ENCODE measurements at regions not wholly inside any gene's neighbourhood (a gene's known extent, or its start where the extent isn't known, plus 50 kb on each side); places are given as distances from the start of the nearest gene placed in this dataset.

GRCh38 chr1:199742547-199742946 is 285.0 kb upstream of the NR5A2 start:
- H3K9me3 ChIP-seq (ENCODE audit: control insufficient read depth, low read length): no peaks in the 10 kb centered on the region
- H3K4me1 ChIP-seq (ENCODE audit: control insufficient read depth, insufficient read depth, low read length): no peaks in the 10 kb centered on the region
- no peaks in the 10 kb centered on the region for H3K27me3 ChIP-seq (ENCODE audit: control insufficient read depth, insufficient read depth, low read length, poor library complexity, severe bottlenecking)
- 89% methylated on average over 2 of the region's 2 CpGs for WGBS, 2 experiments
- no peak overlapping the region for H3K27ac ChIP-seq (ENCODE audit: insufficient read depth, low read depth, low read length, poor library complexity, severe bottlenecking)
- H3K4me3 ChIP-seq (ENCODE audit: insufficient read depth, low read depth, low read length): no peak overlapping the region
- no peaks in the 10 kb centered on the region for H3K36me3 ChIP-seq (ENCODE audit: control insufficient read depth, insufficient read depth, low read length)

- Histone ChIP-seq H3K4me3 (ENCODE audit: insufficient read depth, low read depth, low read length) (no peak overlapping the region), H3K27me3 (ENCODE audit: control insufficient read depth, insufficient read depth, low read length, poor library complexity, severe bottlenecking) (no peaks in the 10 kb centered on the region), H3K9me3 (ENCODE audit: control insufficient read depth, low read length) (no peaks in the 10 kb centered on the region), H3K36me3 (ENCODE audit: control insufficient read depth, insufficient read depth, low read length) (no peaks in the 10 kb centered on the region), H3K27ac (ENCODE audit: insufficient read depth, low read depth, low read length, poor library complexity, severe bottlenecking) (no peak overlapping the region), H3K4me1 (ENCODE audit: control insufficient read depth, insufficient read depth, low read length) (peaks cover 3% of the 10 kb centered on the region)
- 94 to 98% methylated on average over 5 of the region's 5 CpGs for WGBS, 2 experiments
Observed at GRCh38 chr1:199743227-199743626, 284.3 kb upstream of the NR5A2 start.

- no peaks in the 10 kb centered on the region for H3K9me3 ChIP-seq (ENCODE audit: control insufficient read depth, low read length)
- 97 to 100% methylated on average over 1 to 2 of the region's 2 CpGs for WGBS, 2 experiments
- H3K36me3 ChIP-seq (ENCODE audit: control insufficient read depth, insufficient read depth, low read length): no peaks in the 10 kb centered on the region
- H3K4me3 ChIP-seq (ENCODE audit: insufficient read depth, low read depth, low read length): no peak overlapping the region
- H3K4me1 ChIP-seq (ENCODE audit: control insufficient read depth, insufficient read depth, low read length): peaks cover 5% of the 10 kb centered on the region
- H3K27me3 ChIP-seq (ENCODE audit: control insufficient read depth, insufficient read depth, low read length, poor library complexity, severe bottlenecking): no peaks in the 10 kb centered on the region
- H3K27ac ChIP-seq (ENCODE audit: insufficient read depth, low read depth, low read length, poor library complexity, severe bottlenecking): no peak overlapping the region
Observed at GRCh38 chr1:199746666-199747384, 280.7 kb upstream of the NR5A2 start.

GRCh38 chr1:199747984-199748383 is 279.5 kb upstream of the NR5A2 start:
- H3K9me3 ChIP-seq (ENCODE audit: control insufficient read depth, low read length): no peaks in the 10 kb centered on the region
- no peaks in the 10 kb centered on the region for H3K27me3 ChIP-seq (ENCODE audit: control insufficient read depth, insufficient read depth, low read length, poor library complexity, severe bottlenecking)
- WGBS, 2 experiments: 37 to 43% methylated on average over 17 of the region's 17 CpGs
- peaks cover 5% of the 10 kb centered on the region for H3K4me1 ChIP-seq (ENCODE audit: control insufficient read depth, insufficient read depth, low read length)
- H3K4me3 ChIP-seq (ENCODE audit: insufficient read depth, low read depth, low read length): no peak overlapping the region
- H3K27ac ChIP-seq (ENCODE audit: insufficient read depth, low read depth, low read length, poor library complexity, severe bottlenecking): no peak overlapping the region
- no peaks in the 10 kb centered on the region for H3K36me3 ChIP-seq (ENCODE audit: control insufficient read depth, insufficient read depth, low read length)

- no peaks in the 10 kb centered on the region for H3K36me3 ChIP-seq (ENCODE audit: control insufficient read depth, insufficient read depth, low read length)
- H3K9me3 ChIP-seq (ENCODE audit: control insufficient read depth, low read length): no peaks in the 10 kb centered on the region
- H3K4me1 ChIP-seq (ENCODE audit: control insufficient read depth, insufficient read depth, low read length): peaks cover 5% of the 10 kb centered on the region
- H3K4me3 ChIP-seq (ENCODE audit: insufficient read depth, low read depth, low read length): no peak overlapping the region
- 89 to 91% methylated on average over 4 of the region's 5 CpGs for WGBS, 2 experiments
- H3K27me3 ChIP-seq (ENCODE audit: control insufficient read depth, insufficient read depth, low read length, poor library complexity, severe bottlenecking): no peaks in the 10 kb centered on the region
- H3K27ac ChIP-seq (ENCODE audit: insufficient read depth, low read depth, low read length, poor library complexity, severe bottlenecking): no peak overlapping the region
Observed at GRCh38 chr1:199751506-199751905, 276.0 kb upstream of the NR5A2 start.

GRCh38 chr1:199751962-199752687 is 275.4 kb upstream of the NR5A2 start:
- peaks cover 5% of the 10 kb centered on the region for H3K4me1 ChIP-seq (ENCODE audit: control insufficient read depth, insufficient read depth, low read length)
- 92 to 96% methylated on average over 4 of the region's 4 CpGs for WGBS, 2 experiments
- no peak overlapping the region for H3K4me3 ChIP-seq (ENCODE audit: insufficient read depth, low read depth, low read length)

GRCh38 chr1:199752688-199753027 is 274.9 kb upstream of the NR5A2 start:
- Histone ChIP-seq H3K4me1 (ENCODE audit: control insufficient read depth, insufficient read depth, low read length) (peaks cover 5% of the 10 kb centered on the region), H3K9me3 (ENCODE audit: control insufficient read depth, low read length) (no peaks in the 10 kb centered on the region), H3K36me3 (ENCODE audit: control insufficient read depth, insufficient read depth, low read length) (no peaks in the 10 kb centered on the region), H3K4me3 (ENCODE audit: insufficient read depth, low read depth, low read length) (no peak overlapping the region), H3K27ac (ENCODE audit: insufficient read depth, low read depth, low read length, poor library complexity, severe bottlenecking) (no peak overlapping the region), H3K27me3 (ENCODE audit: control insufficient read depth, insufficient read depth, low read length, poor library complexity, severe bottlenecking) (no peaks in the 10 kb centered on the region)
- WGBS, 2 experiments: 88 to 93% methylated on average over 1 to 2 of the region's 2 CpGs

More at GRCh38 chr1:199751962-199752687, 275.4 kb upstream of the NR5A2 start:
- Histone ChIP-seq H3K9me3 (ENCODE audit: control insufficient read depth, low read length) (no peaks in the 10 kb centered on the region), H3K36me3 (ENCODE audit: control insufficient read depth, insufficient read depth, low read length) (no peaks in the 10 kb centered on the region), H3K27me3 (ENCODE audit: control insufficient read depth, insufficient read depth, low read length, poor library complexity, severe bottlenecking) (no peaks in the 10 kb centered on the region), H3K27ac (ENCODE audit: insufficient read depth, low read depth, low read length, poor library complexity, severe bottlenecking) (no peak overlapping the region)

GRCh38 chr1:199753513-199753912 is 274.0 kb upstream of the NR5A2 start:
- no peak overlapping the region for H3K27ac ChIP-seq (ENCODE audit: insufficient read depth, low read depth, low read length, poor library complexity, severe bottlenecking)
- no peaks in the 10 kb centered on the region for H3K27me3 ChIP-seq (ENCODE audit: control insufficient read depth, insufficient read depth, low read length, poor library complexity, severe bottlenecking)
- no peaks in the 10 kb centered on the region for H3K9me3 ChIP-seq (ENCODE audit: control insufficient read depth, low read length)
- no peaks in the 10 kb centered on the region for H3K36me3 ChIP-seq (ENCODE audit: control insufficient read depth, insufficient read depth, low read length)
- no peak overlapping the region for H3K4me3 ChIP-seq (ENCODE audit: insufficient read depth, low read depth, low read length)
- no peaks in the 10 kb centered on the region for H3K4me1 ChIP-seq (ENCODE audit: control insufficient read depth, insufficient read depth, low read length)
- 90 to 100% methylated on average over 1 of the region's 2 CpGs for WGBS, 2 experiments

- no peaks in the 10 kb centered on the region for H3K36me3 ChIP-seq (ENCODE audit: control insufficient read depth, insufficient read depth, low read length)
- H3K4me1 ChIP-seq (ENCODE audit: control insufficient read depth, insufficient read depth, low read length): no peaks in the 10 kb centered on the region
- no peaks in the 10 kb centered on the region for H3K9me3 ChIP-seq (ENCODE audit: control insufficient read depth, low read length)
- no peaks in the 10 kb centered on the region for H3K27me3 ChIP-seq (ENCODE audit: control insufficient read depth, insufficient read depth, low read length, poor library complexity, severe bottlenecking)
- no peak overlapping the region for H3K4me3 ChIP-seq (ENCODE audit: insufficient read depth, low read depth, low read length)
- 94 to 100% methylated on average over 1 to 2 of the region's 2 CpGs for WGBS, 2 experiments
- H3K27ac ChIP-seq (ENCODE audit: insufficient read depth, low read depth, low read length, poor library complexity, severe bottlenecking): no peak overlapping the region
Observed at GRCh38 chr1:199756066-199756465, 271.4 kb upstream of the NR5A2 start.

- WGBS, 2 experiments: 93 to 100% methylated on average over 3 of the region's 3 CpGs
- Histone ChIP-seq H3K27ac (ENCODE audit: insufficient read depth, low read depth, low read length, poor library complexity, severe bottlenecking) (no peak overlapping the region), H3K9me3 (ENCODE audit: control insufficient read depth, low read length) (no peaks in the 10 kb centered on the region), H3K27me3 (ENCODE audit: control insufficient read depth, insufficient read depth, low read length, poor library complexity, severe bottlenecking) (no peaks in the 10 kb centered on the region), H3K4me1 (ENCODE audit: control insufficient read depth, insufficient read depth, low read length) (no peaks in the 10 kb centered on the region), H3K4me3 (ENCODE audit: insufficient read depth, low read depth, low read length) (no peak overlapping the region), H3K36me3 (ENCODE audit: control insufficient read depth, insufficient read depth, low read length) (no peaks in the 10 kb centered on the region)
Observed at GRCh38 chr1:199758626-199759255, 268.8 kb upstream of the NR5A2 start.

Data from ectodermal cell (in vitro differentiated cells).